Activated gamma-delta T cell treated with Interleukin-2 at 50 U/mL for 16 hours (primary cell): ENCODE measurements at regions not wholly inside any gene's neighbourhood (a gene's known extent, or its start where the extent isn't known, plus 50 kb on each side); places are given as distances from the start of the nearest gene placed in this dataset.

Source experiments
- DNase-seq: peaks from one replicate; pipeline ENCODE4 v3.0.0-alpha.2; 2020

DNA sequence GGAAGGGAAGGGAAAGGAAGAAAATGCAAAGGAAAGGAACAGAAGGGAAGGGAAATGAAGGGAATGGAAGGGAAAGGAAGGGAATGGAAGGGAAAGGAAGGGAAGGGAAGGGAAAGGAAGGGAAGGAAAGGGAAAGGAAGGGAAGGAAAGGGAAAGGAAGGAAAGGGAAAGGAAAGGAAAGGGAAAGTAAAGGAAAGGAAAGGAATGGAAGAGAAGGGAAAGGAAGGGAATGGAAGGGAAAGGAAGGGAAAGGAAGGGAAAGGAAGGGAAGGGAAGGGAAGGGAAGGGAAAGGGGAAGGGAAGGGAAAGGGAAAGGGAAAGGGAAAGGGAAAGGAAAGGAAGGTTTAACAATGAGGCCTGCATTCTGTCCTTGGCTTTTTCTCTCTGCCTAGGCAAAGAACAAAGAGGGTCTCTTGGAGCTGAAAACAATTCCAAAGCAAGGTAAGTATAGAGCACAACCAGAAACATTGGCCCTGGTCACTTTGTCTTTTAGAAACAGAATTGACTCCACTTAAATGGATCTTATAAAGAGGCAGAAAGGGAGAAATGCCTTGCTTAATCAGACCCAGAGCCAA is 525.9 kb upstream of the TMPO start:
- DNase-seq = no peak

GRCh38 chr12:97994746-97995484 is 520.5 kb upstream of the TMPO start:
- no peak for DNase-seq

DNA sequence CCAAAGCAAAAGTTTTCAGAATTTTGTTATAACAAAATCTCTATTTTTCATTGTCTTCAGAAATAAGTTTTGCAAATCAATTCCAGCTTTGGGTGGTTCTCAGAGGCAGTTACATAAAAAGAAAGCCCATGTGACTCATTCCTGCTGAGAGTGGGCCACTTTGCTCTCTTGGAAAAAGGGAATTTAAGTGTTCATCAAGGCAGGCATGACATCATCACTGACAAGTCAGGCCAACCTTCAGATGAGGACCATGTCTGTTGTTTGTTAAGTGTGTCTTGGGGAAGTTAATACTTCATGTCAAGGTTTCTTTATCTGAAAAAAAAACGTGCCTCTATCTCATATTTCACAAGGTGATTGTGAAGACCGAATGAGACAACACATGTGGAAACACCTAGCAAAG is 519.8 kb upstream of the TMPO start:
- no peak for DNase-seq

GRCh38 chr12:98001430-98001829 is 514.0 kb upstream of the TMPO start:
- DNase-seq = no peak

- no peak for DNase-seq
Measured at GRCh38 chr12:98002887-98003493, 512.4 kb upstream of the TMPO start.

- no peak for DNase-seq
Measured at GRCh38 chr12:98007963-98008362, 507.4 kb upstream of the TMPO start.

- DNase-seq = no peak
Measured at GRCh38 chr12:98013560-98013959, 501.8 kb upstream of the TMPO start.

DNA sequence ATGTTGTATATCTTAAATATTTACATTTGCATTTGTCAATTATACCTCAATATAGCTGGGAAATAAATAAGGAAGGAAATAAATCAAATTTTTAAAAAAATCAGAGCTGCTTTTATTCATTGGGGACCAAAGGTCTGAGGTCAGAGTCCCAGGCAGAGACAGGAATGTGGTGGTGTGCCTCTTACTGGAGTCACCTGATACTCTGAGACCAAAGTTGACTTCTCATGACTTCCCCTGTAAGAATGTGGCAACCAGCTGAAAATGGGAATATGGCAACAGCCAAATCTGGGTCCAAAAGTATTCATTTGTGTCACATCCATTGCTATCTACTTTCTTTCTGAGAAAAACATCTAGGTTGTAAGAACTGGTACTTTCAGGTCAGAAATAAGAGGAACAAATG is 496.6 kb upstream of the TMPO start:
- no peak for DNase-seq

- no peak for DNase-seq
Measured at GRCh38 chr12:98020376-98020775, 495.0 kb upstream of the TMPO start.

GRCh38 chr12:98022961-98023360 is 492.4 kb upstream of the TMPO start:
- DNase-seq = no peak

GRCh38 chr12:98037401-98038140 is 477.8 kb upstream of the TMPO start:
- no peak for DNase-seq

DNA sequence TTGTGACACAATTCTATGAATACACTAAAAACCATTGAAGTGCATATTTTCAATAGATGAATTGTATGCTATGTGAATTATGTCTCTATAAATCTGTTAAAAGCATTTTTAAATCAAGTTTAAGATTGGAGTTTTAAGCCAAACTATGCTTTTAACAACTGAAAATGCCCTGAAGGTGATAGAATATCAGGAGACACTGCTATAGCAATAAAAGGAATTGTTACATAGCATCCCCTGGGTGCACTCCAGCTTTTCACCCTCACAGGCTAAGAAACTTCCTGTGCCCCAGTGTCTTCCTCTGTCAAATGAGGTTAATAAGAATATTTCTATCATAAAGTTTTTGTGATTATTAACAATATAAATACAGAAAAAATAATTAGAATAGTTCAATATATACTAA is 472.7 kb upstream of the TMPO start:
- no peak for DNase-seq

- DNase-seq = no peak
Measured at GRCh38 chr12:98045395-98045794, 470.0 kb upstream of the TMPO start.

GRCh38 chr12:98048326-98048725 is 467.1 kb upstream of the TMPO start:
- no peak for DNase-seq

DNA sequence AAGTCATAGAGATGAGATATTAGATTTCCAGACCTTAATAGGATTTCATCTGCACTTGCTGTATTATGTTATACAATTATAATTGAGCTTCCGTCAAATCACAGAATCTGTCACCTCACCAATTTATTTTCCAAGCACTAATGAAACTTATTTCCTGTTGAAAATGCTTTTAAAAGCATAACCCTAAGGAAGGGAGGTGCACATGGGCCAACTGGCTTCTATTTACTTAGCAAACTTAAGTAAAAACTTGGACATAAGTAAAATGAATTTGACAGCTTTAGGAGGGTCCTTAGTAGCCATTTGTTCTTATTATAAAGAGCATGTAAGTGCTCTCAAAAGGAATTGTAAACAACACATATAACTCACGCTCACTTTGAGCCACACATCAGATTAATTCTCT is 462.2 kb upstream of the TMPO start:
- no peak for DNase-seq

- DNase-seq = no peak
Measured at GRCh38 chr12:98057701-98058100, 457.7 kb upstream of the TMPO start.

- no peak for DNase-seq
Measured at GRCh38 chr12:98058213-98058612, 457.2 kb upstream of the TMPO start.

DNA sequence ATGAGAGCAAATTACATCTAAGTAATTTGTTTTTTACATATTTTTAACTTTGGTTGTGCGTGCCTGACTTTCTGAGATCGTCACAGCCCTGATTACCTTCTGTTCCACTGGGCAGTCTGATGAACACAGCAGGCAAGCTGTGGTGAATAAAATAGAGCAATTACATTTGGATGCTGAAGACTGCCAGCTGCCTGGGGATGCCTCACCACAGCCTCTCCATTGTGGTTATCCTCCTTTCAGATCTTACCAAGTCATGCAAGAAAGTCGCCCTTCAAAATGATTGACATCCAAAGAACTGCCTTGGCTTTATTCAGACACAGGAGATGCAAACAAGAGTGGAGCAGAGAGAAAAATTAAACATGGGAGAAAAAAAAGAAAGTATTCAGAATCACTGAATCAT is 456.6 kb upstream of the TMPO start:
- no peak for DNase-seq

- DNase-seq = no peak
Measured at GRCh38 chr12:98059659-98060343, 455.6 kb upstream of the TMPO start.

DNA sequence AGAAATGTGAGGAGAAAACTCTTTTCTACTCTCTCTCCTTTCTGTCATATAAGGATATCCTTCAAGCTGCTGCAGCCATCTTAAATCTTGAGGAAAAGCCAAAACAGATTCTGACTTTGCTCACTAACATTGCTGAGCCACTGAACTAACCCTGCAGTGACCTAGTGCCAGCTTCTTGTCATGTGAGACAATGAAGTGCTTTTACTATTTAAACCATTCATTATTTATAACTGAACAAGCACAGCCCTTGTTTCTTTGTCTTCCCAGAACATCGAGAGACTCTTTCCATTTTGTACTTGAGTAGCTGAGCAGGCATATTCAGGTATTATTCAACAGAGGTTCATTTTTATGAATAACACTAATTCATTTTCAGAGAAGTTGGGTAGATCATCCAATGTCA is 455.0 kb upstream of the TMPO start:
- DNase-seq = no peak

DNA sequence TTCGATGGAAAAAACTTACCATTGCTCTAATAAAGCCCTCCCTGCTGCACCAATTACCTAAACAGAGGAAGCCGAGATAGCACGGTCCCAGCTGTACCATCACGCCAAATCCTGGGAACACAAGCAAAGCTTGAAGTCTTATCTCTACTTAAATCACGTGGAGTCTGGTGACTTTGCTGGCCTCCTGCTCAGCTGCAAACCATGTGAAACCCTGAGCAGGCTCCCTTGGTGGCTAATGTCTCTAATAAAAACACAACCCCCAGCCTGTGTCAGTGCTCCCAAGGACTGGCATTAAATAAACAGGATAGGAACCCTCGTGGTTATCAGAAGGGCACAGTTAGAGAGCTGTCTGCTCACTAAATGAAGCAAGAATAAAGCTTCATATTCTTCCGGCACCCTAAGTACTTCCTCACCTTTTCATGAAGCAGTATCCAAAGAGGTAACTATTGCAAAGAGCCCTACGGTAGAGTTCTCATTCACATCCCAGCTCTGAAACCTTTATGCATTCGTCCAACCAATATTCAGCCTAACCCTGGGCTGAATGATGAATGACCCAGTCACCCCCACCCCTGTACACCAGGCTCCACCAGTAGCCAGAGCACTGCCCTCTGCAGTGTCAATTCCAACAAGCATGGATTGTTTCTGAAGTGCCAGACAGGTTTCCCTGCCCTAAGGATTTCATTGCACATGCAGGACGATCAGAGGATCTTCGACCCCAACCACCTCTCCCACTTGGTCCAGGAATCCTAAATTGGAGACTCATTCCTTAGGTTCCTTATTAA is 452.7 kb upstream of the TMPO start:
- DNase-seq = no peak

- DNase-seq = no peak
Measured at GRCh38 chr12:98064501-98064900, 450.9 kb upstream of the TMPO start.
